ENCODE measurements at regions not wholly inside any gene's neighbourhood (a gene's known extent, or its start where the extent isn't known, plus 50 kb on each side); places are given as distances from the start of the nearest gene placed in this dataset.

GRCh38 chr1:191575180-191575579 lies 583.1 kb upstream of the RGS18 start:
- TF ChIP-seq, protein P1, sequence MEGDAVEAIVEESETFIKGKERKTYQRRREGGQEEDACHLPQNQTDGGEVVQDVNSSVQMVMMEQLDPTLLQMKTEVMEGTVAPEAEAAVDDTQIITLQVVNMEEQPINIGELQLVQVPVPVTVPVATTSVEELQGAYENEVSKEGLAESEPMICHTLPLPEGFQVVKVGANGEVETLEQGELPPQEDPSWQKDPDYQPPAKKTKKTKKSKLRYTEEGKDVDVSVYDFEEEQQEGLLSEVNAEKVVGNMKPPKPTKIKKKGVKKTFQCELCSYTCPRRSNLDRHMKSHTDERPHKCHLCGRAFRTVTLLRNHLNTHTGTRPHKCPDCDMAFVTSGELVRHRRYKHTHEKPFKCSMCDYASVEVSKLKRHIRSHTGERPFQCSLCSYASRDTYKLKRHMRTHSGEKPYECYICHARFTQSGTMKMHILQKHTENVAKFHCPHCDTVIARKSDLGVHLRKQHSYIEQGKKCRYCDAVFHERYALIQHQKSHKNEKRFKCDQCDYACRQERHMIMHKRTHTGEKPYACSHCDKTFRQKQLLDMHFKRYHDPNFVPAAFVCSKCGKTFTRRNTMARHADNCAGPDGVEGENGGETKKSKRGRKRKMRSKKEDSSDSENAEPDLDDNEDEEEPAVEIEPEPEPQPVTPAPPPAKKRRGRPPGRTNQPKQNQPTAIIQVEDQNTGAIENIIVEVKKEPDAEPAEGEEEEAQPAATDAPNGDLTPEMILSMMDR (IDR thresholded peaks at IDR 0.05), result no peak
- no peaks in the 10 kb centered on the region for H3K36me3 ChIP-seq (ENCODE audit: low read depth)
- no peaks in the 10 kb centered on the region for H3K4me1 ChIP-seq (ENCODE audit: low read depth)
- ATAC-seq (no peak), DNase-seq (no peak)
- intact Hi-C loops (cut with DNase I, micrococcal nuclease), result no loop called here
- no peak overlapping the region for H3K4me3 ChIP-seq
- H3K9me3 ChIP-seq, result no peaks in the 10 kb centered on the region

DNA sequence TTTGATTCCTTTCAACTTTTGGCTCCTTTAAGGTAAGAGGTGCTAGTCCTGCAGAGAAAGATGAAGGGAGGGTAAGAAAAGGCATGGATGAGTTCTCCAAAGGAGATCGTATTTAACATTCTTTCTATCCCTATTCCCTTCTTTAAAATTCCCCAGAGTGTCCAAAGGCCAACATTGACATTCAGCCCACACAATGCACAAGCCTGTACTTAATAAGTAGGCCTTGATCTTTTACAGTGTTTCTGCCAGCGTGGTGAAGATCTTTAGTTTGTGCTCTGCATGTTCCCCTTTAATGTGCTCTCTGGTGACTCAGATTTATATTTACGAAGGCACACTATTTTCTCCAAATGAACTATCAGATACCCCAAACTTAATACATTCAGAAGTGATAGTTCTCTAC lies 582.5 kb upstream of the RGS18 start:
- Histone ChIP-seq H3K4me1 (ENCODE audit: low read depth) (no peaks in the 10 kb centered on the region), H3K36me3 (ENCODE audit: low read depth) (no peaks in the 10 kb centered on the region), H3K9me3 (no peaks in the 10 kb centered on the region), H3K4me3 (no peak overlapping the region)
- no peak for DNase-seq
- TF ChIP-seq, protein P1 (IDR thresholded peaks at IDR 0.05), result no peak
- intact Hi-C loops (cut with DNase I, micrococcal nuclease), result no loop called here
- ATAC-seq, result no peak

DNA sequence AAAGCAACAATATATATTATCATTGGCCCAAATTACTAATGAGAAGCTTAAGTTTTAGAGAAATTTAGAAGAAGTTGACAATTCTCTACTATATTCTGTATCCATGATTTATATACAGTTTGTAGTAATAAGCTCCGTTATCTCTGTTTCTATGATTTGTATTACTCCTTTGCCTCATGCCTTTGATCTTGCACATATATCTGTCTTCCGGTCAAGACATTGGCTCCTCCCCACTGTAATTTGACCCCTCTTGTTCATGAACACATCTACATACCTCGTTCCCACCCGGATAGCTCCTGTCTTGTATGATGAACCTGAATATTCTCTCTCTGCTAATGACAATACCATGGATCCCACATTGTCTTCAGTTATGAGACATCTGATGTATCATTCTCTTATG lies 581.0 kb upstream of the RGS18 start:
- intact Hi-C loops (cut with DNase I, micrococcal nuclease), result no loop called here
- Histone ChIP-seq H3K9me3 (no peaks in the 10 kb centered on the region), H3K4me3 (no peak overlapping the region), H3K36me3 (ENCODE audit: low read depth) (no peaks in the 10 kb centered on the region), H3K4me1 (ENCODE audit: low read depth) (no peaks in the 10 kb centered on the region)
- DNase-seq (no peak), ATAC-seq (no peak)
- TF ChIP-seq, protein P1 (IDR thresholded peaks at IDR 0.05), result no peak

GRCh38 chr1:191578281-191578680 lies 580.0 kb upstream of the RGS18 start:
- Histone ChIP-seq H3K9me3 (no peaks in the 10 kb centered on the region), H3K36me3 (ENCODE audit: low read depth) (no peaks in the 10 kb centered on the region), H3K4me3 (no peak overlapping the region), H3K4me1 (ENCODE audit: low read depth) (no peaks in the 10 kb centered on the region)
- ATAC-seq (no peak), DNase-seq (no peak)
- intact Hi-C loops (cut with DNase I, micrococcal nuclease), result no loop called here
- TF ChIP-seq, protein P1 (IDR thresholded peaks at IDR 0.05), result no peak

GRCh38 chr1:191579019-191579418 lies 579.2 kb upstream of the RGS18 start:
- ATAC-seq (no peak), DNase-seq (no peak)
- no peak overlapping the region for H3K4me3 ChIP-seq
- H3K4me1 ChIP-seq (ENCODE audit: low read depth), result no peaks in the 10 kb centered on the region
- no peaks in the 10 kb centered on the region for H3K9me3 ChIP-seq
- intact Hi-C loops (cut with DNase I, micrococcal nuclease), result no loop called here
- TF ChIP-seq, protein P1 (IDR thresholded peaks at IDR 0.05), result no peak
- H3K36me3 ChIP-seq (ENCODE audit: low read depth), result no peaks in the 10 kb centered on the region

DNA sequence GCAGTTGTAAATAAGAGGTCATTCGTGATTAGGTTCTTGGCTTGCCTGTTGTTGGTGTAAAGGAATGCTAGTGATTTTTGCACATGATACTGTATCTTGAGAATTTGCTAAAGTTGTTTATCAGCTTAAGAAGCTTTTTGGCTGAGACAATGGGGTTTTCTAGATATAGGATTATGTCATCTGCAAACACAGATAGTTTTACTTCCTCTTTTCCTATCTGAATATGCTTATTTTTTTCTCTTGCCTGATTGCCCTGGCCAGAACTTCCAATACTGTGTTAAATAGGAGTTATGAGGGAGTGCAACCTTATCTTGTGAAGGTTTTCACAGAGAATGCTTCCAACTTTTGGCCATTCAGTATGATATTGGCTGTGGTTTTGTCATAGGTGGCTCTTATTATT lies 576.1 kb upstream of the RGS18 start:
- ATAC-seq (no peak), DNase-seq (no peak)
- Histone ChIP-seq H3K9me3 (no peaks in the 10 kb centered on the region), H3K4me1 (ENCODE audit: low read depth) (no peaks in the 10 kb centered on the region), H3K36me3 (ENCODE audit: low read depth) (no peaks in the 10 kb centered on the region), H3K4me3 (no peak overlapping the region)
- TF ChIP-seq, protein P1 (IDR thresholded peaks at IDR 0.05), result no peak
- intact Hi-C loops (cut with DNase I, micrococcal nuclease), result no loop called here
